GM12872 (cell line): ENCODE measurements at regions not wholly inside any gene's neighbourhood (a gene's known extent, or its start where the extent isn't known, plus 50 kb on each side); places are given as distances from the start of the nearest gene placed in this dataset.

Experiments
- TF ChIP-seq, protein P1 (sequence below): IDR thresholded peaks from 3 replicates; pipeline ENCODE4 v1.5.1; 2011; ENCODE audit warnings: low read depth, mild to moderate bottlenecking, low read length, moderate library complexity; ENCODE audit not compliant: insufficient read depth

GRCh38 chr1:199976496-199977144 is 50.9 kb upstream of the NR5A2 start:
- TF ChIP-seq, protein P1, sequence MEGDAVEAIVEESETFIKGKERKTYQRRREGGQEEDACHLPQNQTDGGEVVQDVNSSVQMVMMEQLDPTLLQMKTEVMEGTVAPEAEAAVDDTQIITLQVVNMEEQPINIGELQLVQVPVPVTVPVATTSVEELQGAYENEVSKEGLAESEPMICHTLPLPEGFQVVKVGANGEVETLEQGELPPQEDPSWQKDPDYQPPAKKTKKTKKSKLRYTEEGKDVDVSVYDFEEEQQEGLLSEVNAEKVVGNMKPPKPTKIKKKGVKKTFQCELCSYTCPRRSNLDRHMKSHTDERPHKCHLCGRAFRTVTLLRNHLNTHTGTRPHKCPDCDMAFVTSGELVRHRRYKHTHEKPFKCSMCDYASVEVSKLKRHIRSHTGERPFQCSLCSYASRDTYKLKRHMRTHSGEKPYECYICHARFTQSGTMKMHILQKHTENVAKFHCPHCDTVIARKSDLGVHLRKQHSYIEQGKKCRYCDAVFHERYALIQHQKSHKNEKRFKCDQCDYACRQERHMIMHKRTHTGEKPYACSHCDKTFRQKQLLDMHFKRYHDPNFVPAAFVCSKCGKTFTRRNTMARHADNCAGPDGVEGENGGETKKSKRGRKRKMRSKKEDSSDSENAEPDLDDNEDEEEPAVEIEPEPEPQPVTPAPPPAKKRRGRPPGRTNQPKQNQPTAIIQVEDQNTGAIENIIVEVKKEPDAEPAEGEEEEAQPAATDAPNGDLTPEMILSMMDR: no peak
